ENCODE measurements at regions not wholly inside any gene's neighbourhood (a gene's known extent, or its start where the extent isn't known, plus 50 kb on each side); places are given as distances from the start of the nearest gene placed in this dataset.
A peak's percentile ranks its signal among the peaks of the same experiment; 100 is the strongest.
"Not testable (repeated sequence)": the region's sequence is repeated elsewhere in the genome, so short reads cannot be mapped to it uniquely, and the experiment has no call there.

DNA sequence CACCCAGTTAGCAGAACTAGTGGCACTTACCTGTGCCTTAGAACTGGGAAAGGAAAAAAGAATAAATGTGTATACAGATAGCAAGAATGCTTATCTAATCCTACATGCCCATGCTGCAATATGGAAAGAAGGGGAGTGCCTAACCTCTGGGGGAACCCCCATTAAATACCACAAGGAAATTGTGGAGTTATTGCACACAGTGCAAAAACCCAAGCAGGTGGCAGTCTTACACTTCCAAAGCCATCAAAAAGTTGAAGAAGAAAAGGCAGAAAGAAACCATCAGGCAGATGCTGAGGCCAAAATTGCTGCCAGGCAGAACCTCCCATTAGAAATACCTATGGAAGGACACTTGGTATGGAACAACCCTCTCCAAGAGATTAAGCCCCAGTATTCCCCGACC is 246.1 kb upstream of the BTG1 start:
- peaks cover 12% of the 10 kb centered on the region for H3K9me3 Mint-ChIP-seq (ENCODE audit: low read depth)
- not testable (repeated sequence) for H3K4me3 Mint-ChIP-seq, H3K27me3 Mint-ChIP-seq
- peaks cover 20% of the 10 kb centered on the region for H3K36me3 Mint-ChIP-seq
- H3K27ac Mint-ChIP-seq, result peak overlapping the region; percentile 35
- peaks cover 71% of the 10 kb centered on the region for H3K4me1 Mint-ChIP-seq (ENCODE audit: low read depth)

DNA sequence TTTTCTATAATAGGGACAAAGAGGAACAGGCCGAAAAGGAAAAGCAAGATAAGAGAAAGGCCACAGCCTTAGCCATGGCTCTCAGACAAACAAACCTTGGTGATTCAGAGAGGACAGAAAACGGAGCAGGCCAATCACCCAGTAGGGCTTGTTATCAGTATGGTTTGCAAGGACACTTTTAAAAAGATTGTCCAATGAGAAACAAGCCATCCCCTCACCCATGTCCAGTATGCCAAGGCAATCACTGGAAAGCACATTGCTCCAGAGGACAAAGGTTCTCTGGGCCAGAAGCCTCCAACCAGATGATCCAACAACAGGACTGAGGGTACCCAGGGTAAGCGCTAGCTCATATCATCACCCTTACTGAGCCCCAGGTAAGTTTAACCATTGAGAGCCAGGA is 243.8 kb upstream of the BTG1 start:
- H3K27me3 Mint-ChIP-seq, result no peaks in the 10 kb centered on the region
- H3K36me3 Mint-ChIP-seq, result peaks cover 16% of the 10 kb centered on the region
- no peak overlapping the region for H3K4me3 Mint-ChIP-seq
- peaks cover 12% of the 10 kb centered on the region for H3K9me3 Mint-ChIP-seq (ENCODE audit: low read depth)
- H3K27ac Mint-ChIP-seq, result no peak overlapping the region
- H3K4me1 Mint-ChIP-seq (ENCODE audit: low read depth), result peaks cover 55% of the 10 kb centered on the region

DNA sequence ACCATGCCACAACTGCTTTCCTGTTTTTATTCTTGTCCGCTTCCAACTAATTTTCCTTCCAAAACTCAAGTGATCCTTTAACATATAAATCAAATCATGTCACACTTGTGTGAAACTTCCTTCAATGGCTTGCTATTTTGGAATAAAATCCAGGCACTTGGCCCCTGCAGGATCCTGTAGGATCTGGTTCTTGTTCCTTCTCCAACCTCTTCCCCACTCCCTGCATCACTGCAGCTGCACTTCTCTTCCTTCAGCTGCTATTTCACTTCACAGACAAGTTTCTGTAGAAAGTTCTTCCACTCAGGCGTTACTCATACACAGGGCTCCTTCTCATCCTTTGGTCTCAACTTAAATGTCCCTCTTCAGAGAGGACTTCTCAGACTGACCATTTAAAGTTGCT is 239.7 kb upstream of the BTG1 start:
- Mint-ChIP-seq H3K4me3 (no peak overlapping the region), H3K4me1 (ENCODE audit: low read depth) (peaks cover 54% of the 10 kb centered on the region), H3K27ac (no peak overlapping the region), H3K27me3 (no peaks in the 10 kb centered on the region), H3K36me3 (peaks cover 4% of the 10 kb centered on the region), H3K9me3 (ENCODE audit: low read depth) (peaks cover 5% of the 10 kb centered on the region)

DNA sequence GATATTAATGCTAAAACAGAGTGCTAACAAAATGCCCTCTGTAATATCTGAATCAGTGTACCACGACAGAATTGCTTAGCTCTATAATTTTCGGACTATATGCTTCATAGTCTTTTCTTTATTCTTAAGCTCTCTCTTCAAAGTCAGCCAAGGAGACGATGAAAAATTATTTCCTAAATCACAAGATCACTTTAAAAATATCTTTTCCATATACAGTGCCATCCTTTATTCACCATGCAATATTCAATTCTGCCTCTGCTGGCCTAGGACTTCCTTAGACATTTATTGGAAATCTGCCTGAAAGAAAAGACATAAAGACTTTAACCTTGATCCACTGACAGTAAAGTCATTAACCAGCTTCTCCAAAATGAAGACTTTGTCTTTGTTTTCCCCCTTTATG is 238.9 kb upstream of the BTG1 start:
- Mint-ChIP-seq H3K4me1 (ENCODE audit: low read depth) (peaks cover 60% of the 10 kb centered on the region), H3K27me3 (no peaks in the 10 kb centered on the region), H3K36me3 (peaks cover 4% of the 10 kb centered on the region), H3K9me3 (ENCODE audit: low read depth) (peaks cover 5% of the 10 kb centered on the region), H3K27ac (no peak overlapping the region), H3K4me3 (no peak overlapping the region)

- Mint-ChIP-seq H3K9me3 (ENCODE audit: low read depth) (peaks cover 5% of the 10 kb centered on the region), H3K4me1 (ENCODE audit: low read depth) (peaks cover 66% of the 10 kb centered on the region), H3K36me3 (peaks cover 7% of the 10 kb centered on the region), H3K27me3 (no peaks in the 10 kb centered on the region), H3K4me3 (no peak overlapping the region), H3K27ac (no peak overlapping the region)
Measured at GRCh38 chr12:92382383-92382878, 236.8 kb upstream of the BTG1 start.

- Mint-ChIP-seq H3K36me3 (peaks cover 7% of the 10 kb centered on the region), H3K9me3 (ENCODE audit: low read depth) (peaks cover 5% of the 10 kb centered on the region), H3K27me3 (no peaks in the 10 kb centered on the region), H3K4me3 (no peak overlapping the region), H3K27ac (no peak overlapping the region), H3K4me1 (ENCODE audit: low read depth) (peaks cover 63% of the 10 kb centered on the region)
Measured at GRCh38 chr12:92381856-92382255, 236.2 kb upstream of the BTG1 start.

DNA sequence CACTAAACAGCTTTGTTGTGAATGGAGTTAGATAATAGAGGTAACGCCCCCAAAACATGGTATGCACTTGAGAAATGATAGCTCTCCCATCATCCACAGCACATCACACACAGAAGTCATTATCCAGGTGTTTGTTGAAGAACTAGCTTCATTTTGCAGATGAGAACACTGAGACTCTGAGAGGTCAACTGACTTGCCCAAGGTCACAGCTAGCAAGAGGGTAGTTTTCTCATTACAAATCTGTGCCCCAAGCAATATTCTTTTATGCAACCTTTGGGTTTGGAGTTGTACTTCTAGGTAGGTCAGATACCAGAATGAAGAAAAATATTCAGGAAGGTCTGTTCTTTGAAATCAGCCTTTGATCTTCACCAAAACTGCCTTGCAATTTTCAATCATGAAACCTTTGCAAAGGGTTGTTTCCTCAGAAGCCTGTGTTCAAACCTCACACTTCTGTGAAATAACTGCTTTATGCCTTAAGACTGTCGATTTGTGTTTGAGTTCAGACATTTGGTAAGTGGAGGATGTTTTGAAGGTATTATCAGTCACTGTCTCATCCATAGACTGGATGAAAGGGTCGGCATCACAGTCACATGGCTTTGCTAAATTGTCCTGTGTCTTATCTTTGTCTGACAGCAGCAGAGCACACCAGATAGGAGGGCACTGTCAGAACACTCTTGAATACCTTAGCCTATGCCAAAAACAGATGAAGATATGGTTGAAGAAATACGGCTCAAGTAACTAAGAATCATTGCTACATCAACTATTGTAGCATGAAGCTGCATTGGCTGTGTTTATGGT is 233.2 kb upstream of the BTG1 start:
- H3K4me3 Mint-ChIP-seq, result no peak overlapping the region
- peaks cover 60% of the 10 kb centered on the region for H3K4me1 Mint-ChIP-seq (ENCODE audit: low read depth)
- H3K36me3 Mint-ChIP-seq, result peaks cover 3% of the 10 kb centered on the region
- no peaks in the 10 kb centered on the region for H3K9me3 Mint-ChIP-seq (ENCODE audit: low read depth)
- peak overlapping the region; percentile 84 for H3K27ac Mint-ChIP-seq
- H3K27me3 Mint-ChIP-seq, result no peaks in the 10 kb centered on the region

DNA sequence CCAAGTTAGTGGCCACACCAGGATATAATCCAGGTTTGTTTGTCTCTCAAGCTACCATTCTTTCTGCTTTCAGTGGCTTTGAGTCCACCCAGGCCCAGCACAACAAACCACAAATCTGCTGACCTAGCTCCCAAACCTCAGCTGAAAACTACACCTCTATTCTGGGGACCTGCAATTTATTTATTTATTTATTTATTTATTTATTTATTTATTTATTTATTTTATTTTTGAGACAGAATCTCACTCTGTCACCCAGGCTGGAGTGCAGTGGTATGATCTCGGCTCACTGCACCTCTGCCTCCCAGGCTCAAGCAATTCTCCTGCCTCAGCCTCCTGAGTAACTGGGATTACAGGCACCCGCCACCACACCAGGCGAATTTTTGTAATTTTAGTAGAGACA is 229.9 kb upstream of the BTG1 start:
- H3K4me3 Mint-ChIP-seq; H3K9me3 Mint-ChIP-seq (ENCODE audit: low read depth); H3K27me3 Mint-ChIP-seq; H3K27ac Mint-ChIP-seq; H3K36me3 Mint-ChIP-seq: not testable (repeated sequence)
- H3K4me1 Mint-ChIP-seq (ENCODE audit: low read depth), result peaks cover 50% of the 10 kb centered on the region

DNA sequence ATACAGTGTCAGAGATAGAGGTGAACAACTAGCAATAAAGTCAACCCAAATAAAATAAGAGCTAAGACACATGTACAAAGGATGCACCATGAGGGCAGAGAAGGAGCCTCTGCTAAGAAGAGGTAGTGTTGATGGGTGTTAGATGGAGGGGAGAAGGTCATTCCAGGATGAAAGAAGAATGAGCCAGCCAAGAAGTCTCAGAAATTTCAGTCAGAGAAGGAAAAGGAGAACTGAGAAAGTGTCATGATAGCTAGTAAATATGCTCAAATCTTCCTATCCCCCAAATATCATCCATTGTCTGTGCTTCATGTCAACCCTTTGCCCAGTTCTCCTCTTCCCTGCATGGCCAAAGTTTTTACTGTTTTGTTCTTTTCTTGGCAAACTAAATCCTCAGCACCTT is 225.2 kb upstream of the BTG1 start:
- Mint-ChIP-seq H3K9me3 (ENCODE audit: low read depth) (no peaks in the 10 kb centered on the region), H3K27ac (no peak overlapping the region), H3K27me3 (no peaks in the 10 kb centered on the region), H3K4me3 (no peak overlapping the region), H3K36me3 (peaks cover 5% of the 10 kb centered on the region), H3K4me1 (ENCODE audit: low read depth) (peaks cover 22% of the 10 kb centered on the region)

DNA sequence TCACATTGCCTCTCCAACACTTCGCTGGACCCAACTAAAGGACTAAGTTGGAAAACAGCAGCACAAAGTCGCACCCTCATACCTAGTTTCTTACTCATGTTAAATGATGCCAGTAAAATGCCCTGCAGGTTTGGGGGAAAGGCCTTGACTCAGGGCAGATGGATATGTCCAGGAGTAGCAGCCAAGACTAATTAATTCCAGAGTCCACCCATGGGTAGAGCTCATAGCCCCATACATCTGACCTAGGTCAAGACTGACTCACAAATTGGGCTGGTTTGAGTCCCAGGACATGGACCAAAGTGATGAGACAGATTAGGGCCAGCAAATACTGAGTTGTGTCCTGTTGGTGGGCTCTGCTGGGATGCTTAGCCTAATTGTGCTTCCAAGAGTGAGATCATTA is 224.0 kb upstream of the BTG1 start:
- H3K27me3 Mint-ChIP-seq, result no peaks in the 10 kb centered on the region
- no peak overlapping the region for H3K27ac Mint-ChIP-seq
- no peak overlapping the region for H3K4me3 Mint-ChIP-seq
- peaks cover 5% of the 10 kb centered on the region for H3K36me3 Mint-ChIP-seq
- H3K4me1 Mint-ChIP-seq (ENCODE audit: low read depth), result peaks cover 29% of the 10 kb centered on the region
- H3K9me3 Mint-ChIP-seq (ENCODE audit: low read depth), result no peaks in the 10 kb centered on the region

DNA sequence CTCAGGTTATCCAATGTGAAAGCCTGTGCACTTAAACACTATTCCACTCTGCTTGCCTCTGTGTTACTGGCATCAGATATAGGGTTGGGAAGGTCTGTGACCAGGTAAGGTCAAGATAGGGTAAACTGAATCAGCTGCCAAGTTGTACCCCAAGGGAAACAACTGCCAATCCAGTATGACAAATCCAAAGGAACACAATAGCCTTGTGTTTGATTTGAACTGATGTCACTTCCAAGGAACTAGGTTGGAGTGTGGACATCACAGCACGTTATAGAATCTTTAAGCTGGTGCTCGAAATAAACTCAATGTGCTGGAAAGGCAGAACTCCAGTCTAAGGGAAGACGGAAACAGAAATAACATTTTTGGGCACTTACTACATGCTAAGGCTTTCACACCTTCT is 223.4 kb upstream of the BTG1 start:
- no peak overlapping the region for H3K27ac Mint-ChIP-seq
- peaks cover 5% of the 10 kb centered on the region for H3K36me3 Mint-ChIP-seq
- peaks cover 30% of the 10 kb centered on the region for H3K4me1 Mint-ChIP-seq (ENCODE audit: low read depth)
- no peaks in the 10 kb centered on the region for H3K9me3 Mint-ChIP-seq (ENCODE audit: low read depth)
- no peaks in the 10 kb centered on the region for H3K27me3 Mint-ChIP-seq
- no peak overlapping the region for H3K4me3 Mint-ChIP-seq

DNA sequence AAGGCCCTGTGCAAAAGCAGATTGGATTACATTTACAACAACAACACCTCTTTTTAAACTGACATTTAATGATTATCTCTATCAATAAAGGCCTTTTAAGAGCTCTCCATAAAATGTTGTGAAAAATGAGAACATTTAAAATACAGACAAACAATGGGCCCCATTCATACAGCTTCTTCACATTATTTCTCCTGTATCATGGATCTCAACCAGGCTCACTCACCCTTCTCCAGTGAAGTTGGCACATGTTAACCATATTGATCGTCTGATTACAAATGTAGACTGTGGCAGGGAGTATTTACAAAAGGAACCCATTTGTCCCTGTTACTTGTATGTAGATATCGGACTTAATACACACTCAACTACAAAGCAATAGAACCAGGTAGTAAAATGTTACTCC is 220.2 kb upstream of the BTG1 start:
- Mint-ChIP-seq H3K9me3 (ENCODE audit: low read depth) (peaks cover 11% of the 10 kb centered on the region), H3K4me1 (ENCODE audit: low read depth) (peaks cover 51% of the 10 kb centered on the region), H3K27me3 (no peaks in the 10 kb centered on the region), H3K4me3 (no peak overlapping the region), H3K36me3 (peaks cover 16% of the 10 kb centered on the region), H3K27ac (no peak overlapping the region)

- peaks cover 20% of the 10 kb centered on the region for H3K36me3 Mint-ChIP-seq
- peaks cover 53% of the 10 kb centered on the region for H3K4me1 Mint-ChIP-seq (ENCODE audit: low read depth)
- no peak overlapping the region for H3K4me3 Mint-ChIP-seq
- no peak overlapping the region for H3K27ac Mint-ChIP-seq
- H3K9me3 Mint-ChIP-seq (ENCODE audit: low read depth), result peaks cover 12% of the 10 kb centered on the region
- no peaks in the 10 kb centered on the region for H3K27me3 Mint-ChIP-seq
Measured at GRCh38 chr12:92365333-92365732, 219.7 kb upstream of the BTG1 start.

DNA sequence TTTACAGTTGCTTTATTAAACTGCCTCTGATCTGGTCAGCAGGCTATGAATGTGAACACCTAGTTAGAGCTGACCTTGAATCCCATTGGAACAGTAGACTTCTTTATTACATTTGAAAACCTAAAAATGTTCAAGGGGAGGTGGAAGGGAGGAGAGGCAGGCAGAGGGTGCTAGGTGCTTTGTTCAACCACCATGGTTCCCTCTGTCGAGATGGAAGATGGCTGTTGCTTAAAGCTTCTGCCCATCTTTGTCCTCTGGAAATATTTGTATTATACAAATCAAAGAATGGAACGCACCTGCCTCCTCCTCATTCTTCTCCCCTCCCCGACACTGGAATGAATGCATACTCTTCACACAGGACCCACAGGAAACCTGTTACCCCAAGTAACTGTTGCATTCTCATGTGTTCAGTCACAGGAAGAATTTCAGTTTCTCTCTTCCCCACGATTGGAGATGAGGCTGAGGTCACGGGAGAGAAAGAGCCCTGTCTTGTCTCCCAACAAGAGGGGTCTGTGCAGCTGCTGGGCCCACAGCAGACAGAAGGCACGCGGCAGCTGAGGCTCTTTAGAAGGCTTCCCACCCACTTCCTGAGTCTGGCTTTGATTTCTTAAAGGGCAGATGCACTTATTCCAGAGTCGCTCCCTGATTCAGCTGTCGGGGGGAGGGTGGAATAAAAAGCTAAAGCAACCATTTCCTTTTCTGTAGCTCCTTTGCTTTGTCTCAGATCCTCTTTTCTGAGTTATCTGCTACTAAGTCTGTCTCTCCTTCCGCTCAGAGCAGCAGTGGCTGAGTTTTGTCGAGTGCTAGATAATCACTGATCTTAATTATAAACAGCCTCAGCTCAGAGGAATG is 217.9 kb upstream of the BTG1 start:
- peak overlapping the region; percentile 80 for H3K4me3 Mint-ChIP-seq
- H3K27me3 Mint-ChIP-seq, result no peaks in the 10 kb centered on the region
- H3K4me1 Mint-ChIP-seq (ENCODE audit: low read depth), result peaks cover 68% of the 10 kb centered on the region
- peak overlapping the region; percentile 92 for H3K27ac Mint-ChIP-seq
- peaks cover 17% of the 10 kb centered on the region for H3K9me3 Mint-ChIP-seq (ENCODE audit: low read depth)
- H3K36me3 Mint-ChIP-seq, result peaks cover 28% of the 10 kb centered on the region

DNA sequence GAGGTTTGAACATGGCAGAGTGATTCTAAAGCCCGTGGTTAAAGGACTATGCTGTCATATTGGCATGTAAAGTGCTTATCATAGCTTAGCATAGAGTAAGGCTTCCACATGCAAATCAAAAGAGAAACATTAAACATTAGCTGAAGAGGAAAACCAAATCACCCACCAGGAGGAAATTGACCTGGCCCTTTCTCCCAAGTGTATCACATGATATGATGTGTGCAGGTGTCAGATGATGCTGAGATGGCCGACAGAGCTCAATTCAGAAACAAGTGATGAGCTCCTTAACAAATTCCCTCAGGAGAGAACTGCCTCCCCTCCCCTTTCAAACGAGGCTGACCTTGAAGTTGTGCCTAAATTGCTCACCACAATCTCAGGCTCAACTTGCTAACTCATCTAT is 217.1 kb upstream of the BTG1 start:
- H3K36me3 Mint-ChIP-seq, result peaks cover 29% of the 10 kb centered on the region
- H3K27ac Mint-ChIP-seq, result peak overlapping the region; percentile 92
- H3K27me3 Mint-ChIP-seq, result no peaks in the 10 kb centered on the region
- H3K4me1 Mint-ChIP-seq (ENCODE audit: low read depth), result peaks cover 70% of the 10 kb centered on the region
- peak overlapping the region; percentile 80 for H3K4me3 Mint-ChIP-seq
- H3K9me3 Mint-ChIP-seq (ENCODE audit: low read depth), result peaks cover 20% of the 10 kb centered on the region
